HUES6 (cell line): ENCODE measurements at regions not wholly inside any gene's neighbourhood (a gene's known extent, or its start where the extent isn't known, plus 50 kb on each side); places are given as distances from the start of the nearest gene placed in this dataset.

ENCODE experiments used
- H3K27ac ChIP-seq: 2 replicates; pipeline ENCODE4 v1.7.0; 2013; ENCODE audit warnings: low read depth, mild to moderate bottlenecking, low read length, inconsistent platforms
- H3K27me3 ChIP-seq: 2 replicates; pipeline ENCODE4 v1.6.1; 2013; ENCODE audit warnings: low read length; ENCODE audit not compliant: control insufficient read depth, insufficient read depth
- H3K36me3 ChIP-seq: 2 replicates; pipeline ENCODE4 v1.6.1; 2013; ENCODE audit warnings: low read length; ENCODE audit not compliant: control insufficient read depth, insufficient read depth
- H3K4me1 ChIP-seq: 2 replicates; pipeline ENCODE4 v1.6.1; 2013; ENCODE audit warnings: low read length; ENCODE audit not compliant: control insufficient read depth, insufficient read depth
- H3K4me3 ChIP-seq: 2 replicates; pipeline ENCODE4 v1.5.1; 2013; ENCODE audit warnings: low read depth, low read length
- H3K9ac ChIP-seq: one replicate; pipeline ENCODE4 v1.6.1; 2013; ENCODE audit warnings: mild to moderate bottlenecking, low read length
- H3K9me3 ChIP-seq: 2 replicates; pipeline ENCODE4 v1.6.1; 2013; ENCODE audit warnings: low read depth, low read length; ENCODE audit not compliant: control insufficient read depth, insufficient read depth

GRCh38 chr13:50320271-50320862 lies 305.1 kb downstream of the KCNRG start:
- H3K4me1 ChIP-seq: peaks cover 14% of the 10 kb centered on the region; the same call in 1 of the 2 replicates
- H3K27ac ChIP-seq: no peak overlapping the region
- no peaks in the 10 kb centered on the region for H3K27me3 ChIP-seq
- no peaks in the 10 kb centered on the region for H3K36me3 ChIP-seq
- no peaks in the 10 kb centered on the region for H3K9me3 ChIP-seq
- no peak overlapping the region for H3K4me3 ChIP-seq
- no peak overlapping the region for H3K9ac ChIP-seq

- peaks cover 14% of the 10 kb centered on the region; the same call in 1 of the 2 replicates for H3K4me1 ChIP-seq
- H3K36me3 ChIP-seq: no peaks in the 10 kb centered on the region
- no peaks in the 10 kb centered on the region for H3K9me3 ChIP-seq
- no peaks in the 10 kb centered on the region for H3K27me3 ChIP-seq
- no peak overlapping the region for H3K9ac ChIP-seq
- no peak overlapping the region for H3K27ac ChIP-seq
- no peak overlapping the region for H3K4me3 ChIP-seq
Measured at GRCh38 chr13:50322006-50322405, 306.8 kb downstream of the KCNRG start.

- Histone ChIP-seq H3K4me1 (peaks cover 11% of the 10 kb centered on the region; the same call in 1 of the 2 replicates), H3K27me3 (no peaks in the 10 kb centered on the region), H3K36me3 (no peaks in the 10 kb centered on the region), H3K9ac (no peak overlapping the region), H3K27ac (no peak overlapping the region), H3K9me3 (no peaks in the 10 kb centered on the region), H3K4me3 (no peak overlapping the region)
Measured at GRCh38 chr13:50323440-50324065, 308.3 kb downstream of the KCNRG start.

GRCh38 chr13:50326271-50326670 lies 311.0 kb downstream of the KCNRG start:
- no peaks in the 10 kb centered on the region for H3K4me1 ChIP-seq
- H3K36me3 ChIP-seq: no peaks in the 10 kb centered on the region
- H3K9ac ChIP-seq: no peak overlapping the region
- no peak overlapping the region for H3K4me3 ChIP-seq
- no peaks in the 10 kb centered on the region for H3K27me3 ChIP-seq
- H3K9me3 ChIP-seq: no peaks in the 10 kb centered on the region
- H3K27ac ChIP-seq: no peak overlapping the region

- Histone ChIP-seq H3K27me3 (no peaks in the 10 kb centered on the region), H3K4me1 (no peaks in the 10 kb centered on the region), H3K36me3 (no peaks in the 10 kb centered on the region), H3K27ac (no peak overlapping the region), H3K9ac (no peak overlapping the region), H3K4me3 (no peak overlapping the region), H3K9me3 (no peaks in the 10 kb centered on the region)
Measured at GRCh38 chr13:50326811-50327210, 311.6 kb downstream of the KCNRG start.

GRCh38 chr13:50334115-50334778 lies 319.0 kb downstream of the KCNRG start:
- Histone ChIP-seq H3K9ac (no peak overlapping the region), H3K27me3 (no peaks in the 10 kb centered on the region), H3K4me1 (peaks cover 6% of the 10 kb centered on the region), H3K27ac (no peak overlapping the region), H3K9me3 (no peaks in the 10 kb centered on the region), H3K4me3 (no peak overlapping the region), H3K36me3 (no peaks in the 10 kb centered on the region)

- no peak overlapping the region for H3K9ac ChIP-seq
- no peak overlapping the region for H3K27ac ChIP-seq
- H3K27me3 ChIP-seq: no peaks in the 10 kb centered on the region
- H3K4me1 ChIP-seq: peaks cover 13% of the 10 kb centered on the region
- H3K4me3 ChIP-seq: no peak overlapping the region
- H3K36me3 ChIP-seq: no peaks in the 10 kb centered on the region
- H3K9me3 ChIP-seq: no peaks in the 10 kb centered on the region
Measured at GRCh38 chr13:50334944-50335343, 319.7 kb downstream of the KCNRG start.

- Histone ChIP-seq H3K9me3 (no peaks in the 10 kb centered on the region), H3K4me3 (no peak overlapping the region), H3K36me3 (no peaks in the 10 kb centered on the region), H3K4me1 (peaks cover 25% of the 10 kb centered on the region), H3K9ac (no peak overlapping the region), H3K27me3 (no peaks in the 10 kb centered on the region), H3K27ac (no peak overlapping the region)
Measured at GRCh38 chr13:50339271-50339670, 324.0 kb downstream of the KCNRG start.

GRCh38 chr13:50340146-50340545 lies 324.9 kb downstream of the KCNRG start:
- H3K36me3 ChIP-seq: no peaks in the 10 kb centered on the region
- no peak overlapping the region for H3K27ac ChIP-seq
- no peaks in the 10 kb centered on the region for H3K27me3 ChIP-seq

GRCh38 chr13:50340551-50341287 lies 325.5 kb downstream of the KCNRG start:
- Histone ChIP-seq H3K9me3 (no peaks in the 10 kb centered on the region), H3K4me3 (no peak overlapping the region), H3K27me3 (no peaks in the 10 kb centered on the region), H3K27ac (no peak overlapping the region), H3K9ac (no peak overlapping the region), H3K4me1 (peaks cover 25% of the 10 kb centered on the region), H3K36me3 (no peaks in the 10 kb centered on the region)

More at GRCh38 chr13:50340146-50340545, 324.9 kb downstream of the KCNRG start:
- Histone ChIP-seq H3K4me1 (peaks cover 25% of the 10 kb centered on the region), H3K9me3 (no peaks in the 10 kb centered on the region), H3K9ac (no peak overlapping the region), H3K4me3 (no peak overlapping the region)

- H3K27me3 ChIP-seq: no peaks in the 10 kb centered on the region
- no peaks in the 10 kb centered on the region for H3K9me3 ChIP-seq
- peaks cover 25% of the 10 kb centered on the region for H3K4me1 ChIP-seq
- H3K27ac ChIP-seq: no peak overlapping the region
- H3K4me3 ChIP-seq: no peak overlapping the region
- H3K36me3 ChIP-seq: no peaks in the 10 kb centered on the region
- H3K9ac ChIP-seq: no peak overlapping the region
Measured at GRCh38 chr13:50341526-50341925, 326.3 kb downstream of the KCNRG start.
